Smooth muscle cell (in vitro differentiated cells): ENCODE measurements at regions not wholly inside any gene's neighbourhood (a gene's known extent, or its start where the extent isn't known, plus 50 kb on each side); places are given as distances from the start of the nearest gene placed in this dataset.
A peak's percentile ranks its signal among the peaks of the same experiment; 100 is the strongest.

Experiments
- DNase-seq: peaks from one replicate; lab custom pipeline; 2025; ENCODE audit not compliant: unreplicated experiment; lab: John Stamatoyannopoulos, UW
- H2AFZ ChIP-seq: fragments of 200-600 bp; sonication (generic); 2 replicates; pipeline ENCODE4 v1.6.0; 2016; ENCODE audit warnings: antibody characterized with exemption, low read depth, mild to moderate bottlenecking
- H3F3A ChIP-seq: fragments of 200-600 bp; sonication (generic); 2 replicates; pipeline ENCODE4 v1.6.0; 2017; ENCODE audit warnings: antibody characterized with exemption, low read depth
- H3K27ac ChIP-seq: fragments of 200-600 bp; sonication (generic); 2 replicates; pipeline ENCODE4 v1.5.1; 2016; ENCODE audit warnings: low read depth, mild to moderate bottlenecking
- H3K27me3 ChIP-seq: fragments of 200-600 bp; sonication (generic); 2 replicates; pipeline ENCODE4 v1.6.1; 2016; ENCODE audit warnings: low read depth, mild to moderate bottlenecking
- H3K36me3 ChIP-seq: fragments of 200-600 bp; sonication (generic); 2 replicates; pipeline ENCODE4 v1.5.1; 2016; ENCODE audit warnings: low read depth
- H3K4me1 ChIP-seq: fragments of 200-600 bp; sonication (generic); 2 replicates; pipeline ENCODE4 v1.5.1; 2016; ENCODE audit warnings: low read depth
- H3K4me2 ChIP-seq: fragments of 200-600 bp; sonication (generic); 2 replicates; pipeline ENCODE4 v1.6.0; 2016; ENCODE audit warnings: mild to moderate bottlenecking
- H3K4me3 ChIP-seq: fragments of 200-600 bp; sonication (generic); 2 replicates; pipeline ENCODE4 v1.5.1; 2016; ENCODE audit warnings: mild to moderate bottlenecking
- H3K79me2 ChIP-seq: fragments of 200-600 bp; sonication (generic); 2 replicates; pipeline ENCODE4 v1.6.0; 2016; ENCODE audit warnings: low read depth, mild to moderate bottlenecking
- H3K9ac ChIP-seq: fragments of 200-600 bp; sonication (generic); 2 replicates; pipeline ENCODE4 v1.6.0; 2016; ENCODE audit warnings: low read depth
- H3K9me3 ChIP-seq: fragments of 200-600 bp; sonication (generic); replicated peaks from 2 replicates; pipeline ENCODE4 v1.5.1; 2016; ENCODE audit warnings: low read depth
- H4K20me1 ChIP-seq: fragments of 200-600 bp; sonication (generic); 2 replicates; pipeline ENCODE4 v1.6.0; 2016; ENCODE audit warnings: low read depth
- CTCF ChIP-seq: fragments of 200-600 bp; sonication (generic); IDR thresholded peaks from 2 replicates; pipeline ENCODE4 v1.5.1; 2017; ENCODE audit warnings: borderline replicate concordance, mild to moderate bottlenecking, antibody characterized with exemption; ENCODE audit not compliant: insufficient read depth, poor library complexity, severe bottlenecking
- WGBS: methylation state at CpG from one replicate; pipeline ENCODE4 v1.1.7; 2016; ENCODE audit warnings: low lambda C conversion rate; 5-methylcytosine and 5-hydroxymethylcytosine counted together

GRCh38 chr16:54657058-54657708, 273.5 kb upstream of the IRX5 start:
- no peaks in the 10 kb centered on the region for H4K20me1 ChIP-seq
- no peak overlapping the region for H3K4me2 ChIP-seq

GRCh38 chr16:54655121-54655590, 275.5 kb upstream of the IRX5 start:
- DNase-seq, result no peak

More at GRCh38 chr16:54657058-54657708, 273.5 kb upstream of the IRX5 start:
- peaks cover 52% of the 10 kb centered on the region for H3K27me3 ChIP-seq
- no peak overlapping the region for H3K4me3 ChIP-seq
- WGBS, result 88% methylated on average over 5 of the region's 5 CpGs
- no peak overlapping the region for H2AFZ ChIP-seq
- H3F3A ChIP-seq, result no peaks in the 10 kb centered on the region
- no peaks in the 10 kb centered on the region for H3K36me3 ChIP-seq
- H3K9me3 ChIP-seq, result no peaks in the 10 kb centered on the region
- H3K27ac ChIP-seq, result no peak overlapping the region
- DNase-seq, result no peak
- peaks cover 26% of the 10 kb centered on the region for H3K4me1 ChIP-seq
- H3K9ac ChIP-seq, result no peak overlapping the region
- TF ChIP-seq CTCF, result no peak
- H3K79me2 ChIP-seq, result no peaks in the 10 kb centered on the region

GRCh38 chr16:54654429-54654828, 276.2 kb upstream of the IRX5 start:
- H3K27ac ChIP-seq, result no peak overlapping the region
- H3K4me2 ChIP-seq, result no peak overlapping the region
- no peaks in the 10 kb centered on the region for H4K20me1 ChIP-seq
- DNase-seq, result no peak
- no peak overlapping the region for H3K9ac ChIP-seq
- no peak overlapping the region for H3K4me3 ChIP-seq
- H3K36me3 ChIP-seq, result no peaks in the 10 kb centered on the region
- H3K4me1 ChIP-seq, result peaks cover 38% of the 10 kb centered on the region
- no peaks in the 10 kb centered on the region for H3K9me3 ChIP-seq
- WGBS, result 46% methylated on average over 12 of the region's 12 CpGs
- H3K79me2 ChIP-seq, result no peaks in the 10 kb centered on the region
- peaks cover 78% of the 10 kb centered on the region for H3K27me3 ChIP-seq
- no peak overlapping the region for H2AFZ ChIP-seq
- no peaks in the 10 kb centered on the region for H3F3A ChIP-seq
- TF ChIP-seq CTCF, result no peak

More at GRCh38 chr16:54655121-54655590, 275.5 kb upstream of the IRX5 start:
- peaks cover 35% of the 10 kb centered on the region for H3K4me1 ChIP-seq
- H2AFZ ChIP-seq, result peak overlapping the region; percentile 8
- H3K4me3 ChIP-seq, result peak overlapping the region; percentile 23
- H3K27me3 ChIP-seq, result peaks cover 70% of the 10 kb centered on the region
- no peaks in the 10 kb centered on the region for H3K36me3 ChIP-seq
- no peak overlapping the region for H3K9ac ChIP-seq
- H3F3A ChIP-seq, result no peaks in the 10 kb centered on the region
- WGBS, result 34% methylated on average over 14 of the region's 14 CpGs
- peak overlapping the region; percentile 65 for H3K4me2 ChIP-seq
- H3K79me2 ChIP-seq, result no peaks in the 10 kb centered on the region
- H3K27ac ChIP-seq, result no peak overlapping the region
- no peak for TF ChIP-seq CTCF
- no peaks in the 10 kb centered on the region for H3K9me3 ChIP-seq
- H4K20me1 ChIP-seq, result no peaks in the 10 kb centered on the region
